B cell (primary cell): ENCODE measurements at regions not wholly inside any gene's neighbourhood (a gene's known extent, or its start where the extent isn't known, plus 50 kb on each side); places are given as distances from the start of the nearest gene placed in this dataset.

Experiments
- ATAC-seq: fragments of 200-7000 bp; cut with Tn5 transposase; one replicate; pipeline ENCODE4 v1.10.0; 2021; ENCODE audit warnings: low read depth, mild to moderate bottlenecking, moderate number of reproducible peaks, moderate library complexity
- CTCF ChIA-PET: fragments of 350-600 bp; sonication (Branson Sonifier 250); formaldehyde crosslinking; loops from one replicate; lab custom pipeline; 2021; ENCODE audit warnings: antibody characterized with exemption, inconsistent platforms; lab: Charles Lee
- POLR2A ChIA-PET: fragments of 350-600 bp; sonication (Branson Sonifier 250); formaldehyde crosslinking; loops from one replicate; lab custom pipeline; 2021; ENCODE audit warnings: antibody characterized with exemption; lab: Charles Lee
- DNase-seq: peaks from one replicate; pipeline ENCODE4 v3.0.0; 2013
- H2AFZ ChIP-seq: 2 replicates; pipeline ENCODE4 v1.6.1; 2012; ENCODE audit warnings: mild to moderate bottlenecking, low read depth, low read length; ENCODE audit not compliant: insufficient read depth, poor library complexity, severe bottlenecking
- H3K27ac ChIP-seq, 2 donors: 1 replicate in 1 of 2; 2 replicates in 1 of 2; pipeline ENCODE4 v1.5.1; 2012 to 2013; ENCODE audit warnings: low read length in 2 of 2, mild to moderate bottlenecking in 2 of 2, moderate library complexity in 1 of 2
- H3K27me3 ChIP-seq, 4 experiments: fragments of 200-600 bp in 1 of 4; sonication (generic) in 1 of 4; replicated peaks in 1 of 4; 1 replicate in 2 of 4; 2 replicates in 2 of 4; pipeline versions ENCODE4 v1.6.1 to v1.7.0; 2013 to 2016; ENCODE audit warnings: low read length in 3 of 4, mild to moderate bottlenecking in 2 of 4, mixed read lengths in 1 of 4, moderate library complexity in 1 of 4; ENCODE audit not compliant: insufficient read depth in 4 of 4, control insufficient read depth in 3 of 4; ENCODE audit errors: control extremely low read depth in 1 of 4
- H3K36me3 ChIP-seq, 2 experiments: replicated peaks in 1 of 2; 1 replicate in 1 of 2; 2 replicates in 1 of 2; pipeline versions ENCODE4 v1.6.1 to v1.7.1; 2013; ENCODE audit warnings: low read length in 1 of 2; ENCODE audit not compliant: insufficient read depth in 2 of 2, control insufficient read depth in 1 of 2; ENCODE audit errors: control extremely low read depth in 1 of 2, extremely low read depth in 1 of 2
- H3K4me1 ChIP-seq, 2 donors: fragments of 200-600 bp in 1 of 2; sonication (generic) in 1 of 2; 1 replicate in 1 of 2; 2 replicates in 1 of 2; pipeline versions ENCODE4 v1.5.1 to v1.6.1; 2013 to 2017; ENCODE audit warnings: low read length in 2 of 2; ENCODE audit not compliant: control insufficient read depth in 2 of 2, insufficient read depth in 2 of 2
- H3K4me2 ChIP-seq: replicated peaks from 2 replicates; pipeline ENCODE3; 2012; ENCODE audit warnings: mild to moderate bottlenecking, low read depth, low read length; ENCODE audit not compliant: poor library complexity, severe bottlenecking
- H3K4me3 ChIP-seq, 5 experiments: fragments of 200-600 bp in 1 of 5; sonication (generic) in 1 of 5; 1 replicate in 3 of 5; 2 replicates in 2 of 5; pipeline versions ENCODE4 v1.5.1 to v1.7.0; 2011 to 2016; ENCODE audit warnings: low read length in 4 of 5, mild to moderate bottlenecking in 4 of 5, low read depth in 2 of 5, control low read depth in 1 of 5, moderate library complexity in 1 of 5; ENCODE audit not compliant: insufficient read depth in 1 of 5; ENCODE audit errors: control extremely low read depth in 1 of 5, extremely low read depth in 1 of 5
- H3K79me2 ChIP-seq: fragments of 200-600 bp; sonication (generic); one replicate; pipeline ENCODE4 v1.6.0; 2016; ENCODE audit warnings: low read length; ENCODE audit not compliant: control insufficient read depth, insufficient read depth
- H3K9ac ChIP-seq: fragments of 200-600 bp; sonication (generic); 2 replicates; pipeline ENCODE4 v1.6.1; 2017; ENCODE audit warnings: mild to moderate bottlenecking, low read length, moderate library complexity
- H3K9me3 ChIP-seq, 3 donors: one replicate each; pipeline versions ENCODE4 v1.6.1 to v1.7.1; 2013; ENCODE audit warnings: low read length in 2 of 3; ENCODE audit not compliant: control insufficient read depth in 2 of 3, insufficient read depth in 1 of 3; ENCODE audit errors: control extremely low read depth in 1 of 3
- H4K20me1 ChIP-seq: 2 replicates; pipeline ENCODE4 v1.6.0; 2012; ENCODE audit warnings: mild to moderate bottlenecking, low read length; ENCODE audit not compliant: insufficient read depth, control insufficient read depth, poor library complexity, severe bottlenecking
- H3K27ac Mint-ChIP-seq: one replicate; pipeline ENCODE4 v1.8.0; 2021; ENCODE audit warnings: mixed read lengths
- H3K27me3 Mint-ChIP-seq: one replicate; pipeline ENCODE4 v1.8.0; 2021; ENCODE audit warnings: mixed read lengths
- H3K4me1 Mint-ChIP-seq: one replicate; pipeline ENCODE4 v1.8.0; 2021; ENCODE audit warnings: mixed read lengths
- H3K4me3 Mint-ChIP-seq: one replicate; pipeline ENCODE4 v1.8.0; 2021; ENCODE audit warnings: mixed read lengths
- H3K9me3 Mint-ChIP-seq: one replicate; pipeline ENCODE4 v1.8.0; 2022; ENCODE audit warnings: mixed read lengths; ENCODE audit not compliant: insufficient read depth
- EZH2 ChIP-seq: IDR thresholded peaks from 2 replicates; pipeline ENCODE4 v1.6.1; 2012; ENCODE audit warnings: borderline replicate concordance, low read depth, mild to moderate bottlenecking, moderate library complexity, low read length; ENCODE audit not compliant: insufficient read depth, poor library complexity, severe bottlenecking
- WGBS: methylation state at CpG from one replicate; pipeline ENCODE4 v1.1.5; 2013; ENCODE audit warnings: missing lambda C conversion rate; ENCODE audit not compliant: insufficient coverage; 5-methylcytosine and 5-hydroxymethylcytosine counted together
- intact Hi-C: fragments of 100-400 bp; cut with micrococcal nuclease; formaldehyde crosslinking; loops from one replicate; pipeline ENCODE4 v1.10.0; 2022
- TF ChIP-seq, protein P1 (sequence below): fragments of 200-600 bp; IDR thresholded peaks from one replicate; pipeline ENCODE4 v1.8.0; 2022; ENCODE audit warnings: antibody characterized with exemption, mild to moderate bottlenecking

GRCh38 chr3:117954131-117954530 is 1080.5 kb downstream of the IGSF11 start:
- ATAC-seq (no peak), DNase-seq (no peak)
- Mint-ChIP-seq H3K27ac (no peak overlapping the region), H3K4me3 (no peak overlapping the region), H3K27me3 (no peaks in the 10 kb centered on the region), H3K9me3 (no peaks in the 10 kb centered on the region), H3K4me1 (no peaks in the 10 kb centered on the region)
- no peak overlapping the region for H2AFZ ChIP-seq
- no peaks in the 10 kb centered on the region for H4K20me1 ChIP-seq
- no peaks in the 10 kb centered on the region for H3K36me3 ChIP-seq
- no peak overlapping the region for H3K4me3 ChIP-seq
- intact Hi-C loops = no loop called here
- POLR2A ChIA-PET = no interaction called here
- CTCF ChIA-PET = no interaction called here
- TF ChIP-seq, protein P1, sequence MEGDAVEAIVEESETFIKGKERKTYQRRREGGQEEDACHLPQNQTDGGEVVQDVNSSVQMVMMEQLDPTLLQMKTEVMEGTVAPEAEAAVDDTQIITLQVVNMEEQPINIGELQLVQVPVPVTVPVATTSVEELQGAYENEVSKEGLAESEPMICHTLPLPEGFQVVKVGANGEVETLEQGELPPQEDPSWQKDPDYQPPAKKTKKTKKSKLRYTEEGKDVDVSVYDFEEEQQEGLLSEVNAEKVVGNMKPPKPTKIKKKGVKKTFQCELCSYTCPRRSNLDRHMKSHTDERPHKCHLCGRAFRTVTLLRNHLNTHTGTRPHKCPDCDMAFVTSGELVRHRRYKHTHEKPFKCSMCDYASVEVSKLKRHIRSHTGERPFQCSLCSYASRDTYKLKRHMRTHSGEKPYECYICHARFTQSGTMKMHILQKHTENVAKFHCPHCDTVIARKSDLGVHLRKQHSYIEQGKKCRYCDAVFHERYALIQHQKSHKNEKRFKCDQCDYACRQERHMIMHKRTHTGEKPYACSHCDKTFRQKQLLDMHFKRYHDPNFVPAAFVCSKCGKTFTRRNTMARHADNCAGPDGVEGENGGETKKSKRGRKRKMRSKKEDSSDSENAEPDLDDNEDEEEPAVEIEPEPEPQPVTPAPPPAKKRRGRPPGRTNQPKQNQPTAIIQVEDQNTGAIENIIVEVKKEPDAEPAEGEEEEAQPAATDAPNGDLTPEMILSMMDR = no peak
- no peak for TF ChIP-seq EZH2
- no peaks in the 10 kb centered on the region for H3K79me2 ChIP-seq
- H3K4me2 ChIP-seq = no peak overlapping the region
- H3K9ac ChIP-seq = no peak overlapping the region
- no CpG with 5 or more reads among the region's 1 CpG for WGBS
- H3K9me3 ChIP-seq = no peaks in the 10 kb centered on the region
- no peaks in the 10 kb centered on the region for H3K4me1 ChIP-seq
- no peaks in the 10 kb centered on the region for H3K27me3 ChIP-seq
- H3K27ac ChIP-seq = no peak overlapping the region

GRCh38 chr3:117955196-117955595 is 1079.5 kb downstream of the IGSF11 start:
- Histone ChIP-seq H3K27me3 (no peaks in the 10 kb centered on the region), H3K4me3 (no peak overlapping the region), H3K4me2 (no peak overlapping the region), H4K20me1 (no peaks in the 10 kb centered on the region), H3K4me1 (no peaks in the 10 kb centered on the region), H3K36me3 (no peaks in the 10 kb centered on the region), H3K9me3 (no peaks in the 10 kb centered on the region), H2AFZ (no peak overlapping the region), H3K9ac (no peak overlapping the region), H3K79me2 (no peaks in the 10 kb centered on the region), H3K27ac (no peak overlapping the region)
- Mint-ChIP-seq H3K9me3 (no peaks in the 10 kb centered on the region), H3K4me1 (no peaks in the 10 kb centered on the region), H3K27ac (no peak overlapping the region), H3K27me3 (no peaks in the 10 kb centered on the region), H3K4me3 (no peak overlapping the region)
- no peak for ATAC-seq
- TF ChIP-seq, protein P1 = no peak
- no peak for TF ChIP-seq EZH2
- intact Hi-C loops = no loop called here
- no peak for DNase-seq
- ChIA-PET CTCF (no interaction called here), POLR2A (no interaction called here)
